ENCODE measurements at regions not wholly inside any gene's neighbourhood (a gene's known extent, or its start where the extent isn't known, plus 50 kb on each side); places are given as distances from the start of the nearest gene placed in this dataset.

DNA sequence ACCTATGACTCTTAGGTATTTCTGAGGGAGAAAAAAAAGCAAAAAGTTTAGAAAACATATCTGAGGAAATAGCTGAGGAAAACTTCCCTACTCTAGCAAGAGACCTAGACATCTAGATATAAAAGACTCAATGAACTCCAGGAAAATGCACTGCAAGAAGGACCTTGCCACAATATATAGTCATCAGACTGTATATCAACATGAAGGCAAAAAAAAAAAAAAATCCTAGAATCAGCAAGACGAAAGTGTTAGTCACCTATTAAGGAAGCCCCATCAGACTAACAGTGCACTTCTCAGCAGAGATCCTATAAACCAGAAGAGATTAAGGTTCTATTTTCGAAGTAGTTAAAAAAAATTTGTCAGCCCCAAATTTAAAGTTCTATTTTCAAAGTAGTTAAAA, 166.2 kb downstream of the TMEM38B start:
- Histone ChIP-seq H3K9me3 (ENCODE audit: control insufficient read depth in 4 of 4, insufficient read depth in 3 of 4, low read length in 3 of 4) (no peaks in the 10 kb centered on the region), H3K9ac (ENCODE audit: insufficient read depth in 1 of 2, low read length in 2 of 2) (no peak overlapping the region), H3K27ac (ENCODE audit: low read depth in 1 of 2, low read length in 1 of 2) (no peak overlapping the region), H3K4me3 (no peak overlapping the region), H3K27me3 (ENCODE audit: control insufficient read depth in 3 of 3, insufficient read depth in 3 of 3, low read length in 2 of 3) (no peaks in the 10 kb centered on the region), H3K36me3 (ENCODE audit: control insufficient read depth in 4 of 4, insufficient read depth in 4 of 4, low read length in 4 of 4) (no peaks in the 10 kb centered on the region), H3K4me1 (ENCODE audit: control insufficient read depth in 5 of 5, insufficient read depth in 5 of 5, low read length in 5 of 5) (peaks cover 0 to 5% (median 0%) of the 10 kb centered on the region in 5 donors)
- DNase-seq, result no peak
- TF ChIP-seq, protein P1, sequence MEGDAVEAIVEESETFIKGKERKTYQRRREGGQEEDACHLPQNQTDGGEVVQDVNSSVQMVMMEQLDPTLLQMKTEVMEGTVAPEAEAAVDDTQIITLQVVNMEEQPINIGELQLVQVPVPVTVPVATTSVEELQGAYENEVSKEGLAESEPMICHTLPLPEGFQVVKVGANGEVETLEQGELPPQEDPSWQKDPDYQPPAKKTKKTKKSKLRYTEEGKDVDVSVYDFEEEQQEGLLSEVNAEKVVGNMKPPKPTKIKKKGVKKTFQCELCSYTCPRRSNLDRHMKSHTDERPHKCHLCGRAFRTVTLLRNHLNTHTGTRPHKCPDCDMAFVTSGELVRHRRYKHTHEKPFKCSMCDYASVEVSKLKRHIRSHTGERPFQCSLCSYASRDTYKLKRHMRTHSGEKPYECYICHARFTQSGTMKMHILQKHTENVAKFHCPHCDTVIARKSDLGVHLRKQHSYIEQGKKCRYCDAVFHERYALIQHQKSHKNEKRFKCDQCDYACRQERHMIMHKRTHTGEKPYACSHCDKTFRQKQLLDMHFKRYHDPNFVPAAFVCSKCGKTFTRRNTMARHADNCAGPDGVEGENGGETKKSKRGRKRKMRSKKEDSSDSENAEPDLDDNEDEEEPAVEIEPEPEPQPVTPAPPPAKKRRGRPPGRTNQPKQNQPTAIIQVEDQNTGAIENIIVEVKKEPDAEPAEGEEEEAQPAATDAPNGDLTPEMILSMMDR (IDR thresholded peaks at IDR 0.05; ENCODE audit: control extremely low read depth, extremely low read depth), result no peak
- no peak for ATAC-seq (ENCODE audit: insufficient read depth, low FRiP score)
- WGBS, 2 donors, result 83 to 90% methylated on average over 2 of the region's 2 CpGs

DNA sequence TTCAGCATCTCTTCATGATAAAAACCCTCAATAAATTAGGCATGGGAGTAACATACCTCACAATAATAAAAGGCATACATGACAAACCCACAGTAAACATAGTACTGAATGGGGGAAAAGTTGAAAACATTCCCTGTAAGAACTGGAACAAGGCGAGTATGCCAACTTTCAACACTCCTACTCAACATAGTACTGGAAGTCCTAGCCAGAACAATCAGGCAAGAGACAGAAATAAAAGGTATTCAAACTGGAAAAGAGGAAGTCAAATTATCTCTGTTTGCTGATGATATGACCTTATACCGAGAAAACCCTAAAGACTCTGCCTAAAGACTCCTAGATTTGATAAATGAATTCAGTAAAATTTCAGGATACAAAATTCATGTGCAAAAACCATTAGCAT, 167.6 kb downstream of the TMEM38B start:
- TF ChIP-seq, protein P1 (IDR thresholded peaks at IDR 0.05; ENCODE audit: control extremely low read depth, extremely low read depth), result no peak
- ATAC-seq (ENCODE audit: insufficient read depth, low FRiP score), result no peak
- WGBS, 2 donors, result 41 to 51% methylated on average over 2 of the region's 2 CpGs
- Histone ChIP-seq H3K27ac (ENCODE audit: low read depth in 1 of 2, low read length in 1 of 2) (no peak overlapping the region), H3K36me3 (ENCODE audit: control insufficient read depth in 4 of 4, insufficient read depth in 4 of 4, low read length in 4 of 4) (no peaks in the 10 kb centered on the region), H3K4me1 (ENCODE audit: control insufficient read depth in 5 of 5, insufficient read depth in 5 of 5, low read length in 5 of 5) (no peaks in the 10 kb centered on the region), H3K27me3 (ENCODE audit: control insufficient read depth in 3 of 3, insufficient read depth in 3 of 3, low read length in 2 of 3) (no peaks in the 10 kb centered on the region), H3K4me3 (no peak overlapping the region), H3K9me3 (ENCODE audit: control insufficient read depth in 4 of 4, insufficient read depth in 3 of 4, low read length in 3 of 4) (no peaks in the 10 kb centered on the region), H3K9ac (ENCODE audit: insufficient read depth in 1 of 2, low read length in 2 of 2) (no peak overlapping the region)
- DNase-seq, result no peak

DNA sequence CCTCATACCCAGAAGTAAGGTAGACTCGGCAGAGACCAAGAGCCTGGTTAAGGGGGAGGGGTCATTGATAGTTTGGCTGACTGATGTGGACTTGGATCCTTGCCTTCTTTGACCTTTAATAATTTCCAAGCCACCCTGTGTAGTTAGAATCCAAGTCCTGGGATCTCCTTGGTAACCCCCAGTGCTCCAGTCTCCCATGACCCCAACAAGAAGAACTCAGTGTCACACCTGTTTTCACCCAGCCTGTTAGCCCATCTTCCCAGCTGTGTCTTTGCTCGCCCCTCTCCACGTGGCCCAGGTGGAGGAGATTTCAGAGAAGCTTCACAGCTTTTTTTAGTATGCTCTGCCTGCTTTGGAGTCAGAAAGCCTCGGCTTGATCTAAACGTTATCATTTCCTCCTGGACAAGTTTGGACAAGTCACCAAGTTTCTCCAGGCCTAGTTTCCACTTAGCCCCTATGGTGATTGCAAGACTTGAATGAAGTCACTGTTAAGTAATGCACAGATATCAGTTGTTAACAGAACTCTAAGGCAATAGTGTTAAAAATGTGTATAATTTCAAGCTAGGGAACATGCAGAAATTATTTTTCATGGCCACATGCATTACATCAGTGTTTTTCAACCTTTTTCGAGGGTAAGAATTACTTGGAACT, 170.0 kb downstream of the TMEM38B start:
- Histone ChIP-seq H3K9me3 (ENCODE audit: control insufficient read depth in 4 of 4, insufficient read depth in 3 of 4, low read length in 3 of 4) (no peaks in the 10 kb centered on the region), H3K27ac (ENCODE audit: low read depth in 1 of 2, low read length in 1 of 2) (no peak overlapping the region), H3K9ac (ENCODE audit: insufficient read depth in 1 of 2, low read length in 2 of 2) (no peak overlapping the region), H3K4me1 (ENCODE audit: control insufficient read depth in 5 of 5, insufficient read depth in 5 of 5, low read length in 5 of 5) (no peaks in the 10 kb centered on the region), H3K27me3 (ENCODE audit: control insufficient read depth in 3 of 3, insufficient read depth in 3 of 3, low read length in 2 of 3) (no peaks in the 10 kb centered on the region), H3K36me3 (ENCODE audit: control insufficient read depth in 4 of 4, insufficient read depth in 4 of 4, low read length in 4 of 4) (no peaks in the 10 kb centered on the region), H3K4me3 (no peak overlapping the region)
- 77 to 79% methylated on average over 6 of the region's 6 CpGs for WGBS, 2 donors
- TF ChIP-seq, protein P1 (IDR thresholded peaks at IDR 0.05; ENCODE audit: control extremely low read depth, extremely low read depth), result no peak
- no peak for DNase-seq
- no peak for ATAC-seq (ENCODE audit: insufficient read depth, low FRiP score)

DNA sequence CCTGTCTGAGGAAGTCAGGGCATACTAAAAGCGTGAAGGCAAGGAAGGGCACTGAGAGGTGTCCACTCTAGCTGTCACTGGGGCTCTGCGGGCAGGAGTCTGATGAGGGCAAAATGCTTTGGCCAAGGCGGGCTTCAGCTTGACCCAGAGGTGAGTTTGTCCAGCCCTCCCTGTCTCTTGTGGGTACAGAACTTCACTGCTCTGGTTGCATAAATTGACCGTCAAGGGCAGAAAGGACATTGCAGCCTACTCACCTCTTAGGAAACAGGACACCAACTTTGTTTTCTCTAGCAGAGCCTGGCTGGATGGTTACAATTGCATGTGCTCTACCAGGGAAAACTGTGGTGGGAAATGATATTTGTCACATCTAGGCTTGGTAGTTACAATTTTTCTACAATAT, 170.9 kb downstream of the TMEM38B start:
- H3K4me1 ChIP-seq (ENCODE audit: control insufficient read depth in 5 of 5, insufficient read depth in 5 of 5, low read length in 5 of 5), result no peaks in the 10 kb centered on the region
- WGBS, 2 donors, result 85 to 92% methylated on average over 4 of the region's 4 CpGs

More for the DNA sequence above, 170.9 kb downstream of the TMEM38B start:
- H3K9ac ChIP-seq (ENCODE audit: insufficient read depth in 1 of 2, low read length in 2 of 2), result no peak overlapping the region
- H3K27ac ChIP-seq (ENCODE audit: low read depth in 1 of 2, low read length in 1 of 2), result no peak overlapping the region
- no peaks in the 10 kb centered on the region for H3K9me3 ChIP-seq (ENCODE audit: control insufficient read depth in 4 of 4, insufficient read depth in 3 of 4, low read length in 3 of 4)
- H3K4me3 ChIP-seq, result no peak overlapping the region
- no peaks in the 10 kb centered on the region for H3K36me3 ChIP-seq (ENCODE audit: control insufficient read depth in 4 of 4, insufficient read depth in 4 of 4, low read length in 4 of 4)
- no peaks in the 10 kb centered on the region for H3K27me3 ChIP-seq (ENCODE audit: control insufficient read depth in 3 of 3, insufficient read depth in 3 of 3, low read length in 2 of 3)
- TF ChIP-seq, protein P1 (IDR thresholded peaks at IDR 0.05; ENCODE audit: control extremely low read depth, extremely low read depth), result no peak
- ATAC-seq (ENCODE audit: insufficient read depth, low FRiP score) (no peak), DNase-seq (no peak)
